ENCODE measurements at regions not wholly inside any gene's neighbourhood (a gene's known extent, or its start where the extent isn't known, plus 50 kb on each side); places are given as distances from the start of the nearest gene placed in this dataset.

- TF ChIP-seq CTCF (IDR thresholded peaks at IDR 0.05; ENCODE audit: borderline replicate concordance, insufficient read depth, low read depth, low read length), result no peak
- H3K4me3 ChIP-seq (ENCODE audit: low read depth, low read length), result no peak overlapping the region
These were observed 135.8 kb upstream of the OSR1 start for GRCh38 chr2:19494241-19494640.

- TF ChIP-seq CTCF (IDR thresholded peaks at IDR 0.05; ENCODE audit: borderline replicate concordance, insufficient read depth, low read depth, low read length), result no peak
- H3K4me3 ChIP-seq (ENCODE audit: low read depth, low read length), result no peak overlapping the region
These were observed 133.4 kb upstream of the OSR1 start for GRCh38 chr2:19491796-19492195.

- no peak overlapping the region for H3K4me3 ChIP-seq (ENCODE audit: low read depth, low read length)
- no peak for TF ChIP-seq CTCF (IDR thresholded peaks at IDR 0.05; ENCODE audit: borderline replicate concordance, insufficient read depth, low read depth, low read length)
These were observed 132.5 kb upstream of the OSR1 start for GRCh38 chr2:19490846-19491435.

GRCh38 chr2:19488009-19488691, 129.7 kb upstream of the OSR1 start:
- no peak for TF ChIP-seq CTCF (IDR thresholded peaks at IDR 0.05; ENCODE audit: borderline replicate concordance, insufficient read depth, low read depth, low read length)
- no peak overlapping the region for H3K4me3 ChIP-seq (ENCODE audit: low read depth, low read length)

- H3K4me3 ChIP-seq (ENCODE audit: low read depth, low read length), result no peak overlapping the region
- no peak for TF ChIP-seq CTCF (IDR thresholded peaks at IDR 0.05; ENCODE audit: borderline replicate concordance, insufficient read depth, low read depth, low read length)
These were observed 126.3 kb upstream of the OSR1 start for GRCh38 chr2:19484736-19485135.

- no peak for TF ChIP-seq CTCF (IDR thresholded peaks at IDR 0.05; ENCODE audit: borderline replicate concordance, insufficient read depth, low read depth, low read length)
- H3K4me3 ChIP-seq (ENCODE audit: low read depth, low read length), result no peak overlapping the region
These were observed 122.2 kb upstream of the OSR1 start for GRCh38 chr2:19480673-19481072.

GRCh38 chr2:19479666-19480065, 121.2 kb upstream of the OSR1 start:
- no peak for TF ChIP-seq CTCF (IDR thresholded peaks at IDR 0.05; ENCODE audit: borderline replicate concordance, insufficient read depth, low read depth, low read length)
- H3K4me3 ChIP-seq (ENCODE audit: low read depth, low read length), result no peak overlapping the region
